H9 (cell line): ENCODE measurements at regions not wholly inside any gene's neighbourhood (a gene's known extent, or its start where the extent isn't known, plus 50 kb on each side); places are given as distances from the start of the nearest gene placed in this dataset.

Experiments used
- DNase-seq: peaks from one replicate; pipeline ENCODE4 v3.0.0-alpha.2; 2017
- H2AFZ ChIP-seq: one replicate; pipeline ENCODE4 v1.6.1; 2013; ENCODE audit warnings: mild to moderate bottlenecking, low read length, control low read depth, moderate library complexity
- H2AK5ac ChIP-seq: 2 replicates; pipeline ENCODE4 v1.6.1; 2013; ENCODE audit warnings: low read length, control low read depth, mixed read lengths; ENCODE audit not compliant: insufficient read length
- H2BK120ac ChIP-seq: one replicate; pipeline ENCODE4 v1.6.1; 2013; ENCODE audit warnings: low read depth, mild to moderate bottlenecking, low read length, control low read depth, inconsistent platforms; ENCODE audit not compliant: poor library complexity, severe bottlenecking
- H2BK12ac ChIP-seq: 2 replicates; pipeline ENCODE4 v1.6.1; 2013; ENCODE audit warnings: low read length, control low read depth, mixed read lengths, low read depth; ENCODE audit not compliant: insufficient read length
- H2BK15ac ChIP-seq: 2 replicates; pipeline ENCODE4 v1.6.1; 2013; ENCODE audit warnings: low read depth, low read length, control low read depth
- H2BK20ac ChIP-seq: one replicate; pipeline ENCODE4 v1.6.1; 2013; ENCODE audit warnings: low read depth, mild to moderate bottlenecking, low read length, control low read depth, inconsistent platforms; ENCODE audit not compliant: poor library complexity, severe bottlenecking
- H2BK5ac ChIP-seq: 2 replicates; pipeline ENCODE4 v1.6.1; 2013; ENCODE audit warnings: low read length, control low read depth, mixed read lengths; ENCODE audit not compliant: insufficient read length
- H3K14ac ChIP-seq: 2 replicates; pipeline ENCODE4 v1.6.1; 2013; ENCODE audit warnings: low read length, control low read depth; ENCODE audit not compliant: insufficient read depth
- H3K18ac ChIP-seq: 2 replicates; pipeline ENCODE4 v1.6.1; 2013; ENCODE audit warnings: low read depth, mild to moderate bottlenecking, mixed read lengths, low read length, control low read depth; ENCODE audit not compliant: insufficient read length
- H3K23ac ChIP-seq: 2 replicates; pipeline ENCODE4 v1.6.1; 2013; ENCODE audit warnings: low read length, control low read depth, mixed read lengths, low read depth; ENCODE audit not compliant: insufficient read length
- H3K23me2 ChIP-seq: 2 replicates; pipeline ENCODE4 v1.6.1; 2013; ENCODE audit warnings: low read depth, mild to moderate bottlenecking, mixed read lengths, low read length, control low read depth; ENCODE audit not compliant: insufficient read length, poor library complexity, severe bottlenecking
- H3K27ac ChIP-seq: 2 replicates; pipeline ENCODE4 v1.5.1; 2013; ENCODE audit warnings: low read length, control low read depth, mixed read lengths, low read depth; ENCODE audit not compliant: insufficient read length
- H3K27me3 ChIP-seq: 2 replicates; pipeline ENCODE4 v1.6.1; 2013; ENCODE audit warnings: low read length, control low read depth, inconsistent platforms; ENCODE audit not compliant: insufficient read depth
- H3K4ac ChIP-seq: 2 replicates; pipeline ENCODE4 v1.6.1; 2013; ENCODE audit warnings: low read depth, mild to moderate bottlenecking, control low read depth, inconsistent platforms, low read length, moderate library complexity
- H3K4me1 ChIP-seq: 2 replicates; pipeline ENCODE4 v1.6.1; 2013; ENCODE audit warnings: low read length, control low read depth, inconsistent platforms; ENCODE audit not compliant: insufficient read depth
- H3K4me2 ChIP-seq: 2 replicates; pipeline ENCODE4 v1.6.1; 2013; ENCODE audit warnings: low read length, control low read depth, mixed read lengths; ENCODE audit not compliant: insufficient read length, insufficient read depth
- H3K56ac ChIP-seq: 2 replicates; pipeline ENCODE4 v1.6.1; 2013; ENCODE audit warnings: low read depth, mild to moderate bottlenecking, mixed read lengths, low read length, control low read depth; ENCODE audit not compliant: insufficient read length
- H3K79me1 ChIP-seq: 2 replicates; pipeline ENCODE4 v1.6.1; 2013; ENCODE audit warnings: low read depth, mild to moderate bottlenecking, moderate library complexity, low read length, control low read depth, inconsistent platforms; ENCODE audit not compliant: insufficient read depth, poor library complexity, severe bottlenecking
- H3K79me2 ChIP-seq: 2 replicates; pipeline ENCODE4 v1.6.1; 2013; ENCODE audit warnings: low read length, control low read depth, inconsistent platforms; ENCODE audit not compliant: insufficient read depth
- H3K9ac ChIP-seq: 2 replicates; pipeline ENCODE4 v1.6.1; 2013; ENCODE audit warnings: low read length, control low read depth, mixed read lengths; ENCODE audit not compliant: insufficient read length; ENCODE audit errors: extremely low read depth
- H3K9me3 ChIP-seq: one replicate; pipeline ENCODE4 v1.6.1; 2013; ENCODE audit warnings: low read depth, low read length, inconsistent platforms; ENCODE audit not compliant: control insufficient read depth
- H3T11ph ChIP-seq: one replicate; pipeline ENCODE4 v1.6.1; 2013; ENCODE audit warnings: mild to moderate bottlenecking, low read length, control low read depth, inconsistent platforms
- H4K20me1 ChIP-seq: one replicate; pipeline ENCODE4 v1.6.1; 2013; ENCODE audit not compliant: control insufficient read depth, insufficient read length, insufficient read depth
- H4K5ac ChIP-seq: 2 replicates; pipeline ENCODE4 v1.6.1; 2013; ENCODE audit warnings: low read depth, mild to moderate bottlenecking, mixed read lengths, low read length, control low read depth; ENCODE audit not compliant: insufficient read length
- H4K8ac ChIP-seq: replicated peaks from 2 replicates; pipeline ENCODE4 v1.6.1; 2013; ENCODE audit warnings: low read length, control low read depth, mixed read lengths, low read depth; ENCODE audit not compliant: insufficient read length
- H4K91ac ChIP-seq: 2 replicates; pipeline ENCODE4 v1.6.1; 2013; ENCODE audit warnings: low read depth, mild to moderate bottlenecking, moderate library complexity, mixed read lengths, low read length, control low read depth; ENCODE audit not compliant: insufficient read length
- H3K27ac Mint-ChIP-seq, 3 experiments: 2 replicates in 2 of 3; 3 replicates in 1 of 3; pipeline ENCODE4 v1.8.0; 2020 to 2021; ENCODE audit warnings: mixed read lengths in 3 of 3, mild to moderate bottlenecking in 1 of 3, moderate library complexity in 1 of 3
- H3K27me3 Mint-ChIP-seq: 2 replicates; pipeline ENCODE4 v1.8.0; 2021; ENCODE audit warnings: low read depth, mild to moderate bottlenecking, moderate library complexity, mixed read lengths
- H3K36me3 Mint-ChIP-seq, 3 experiments: 2 replicates in 2 of 3; 3 replicates in 1 of 3; pipeline ENCODE4 v1.8.0; 2020 to 2021; ENCODE audit warnings: low read depth in 3 of 3, mixed read lengths in 3 of 3; ENCODE audit not compliant: insufficient read depth in 1 of 3
- H3K4me1 Mint-ChIP-seq, 2 experiments: 2 replicates each; pipeline ENCODE4 v1.8.0; 2020; ENCODE audit warnings: mixed read lengths in 2 of 2
- H3K4me3 Mint-ChIP-seq, 2 experiments: 2 replicates in 1 of 2; 3 replicates in 1 of 2; pipeline ENCODE4 v1.8.0; 2020 to 2021; ENCODE audit warnings: mild to moderate bottlenecking in 2 of 2, mixed read lengths in 2 of 2, moderate library complexity in 1 of 2
- H3K9me3 Mint-ChIP-seq, 2 experiments: 2 replicates in 1 of 2; 3 replicates in 1 of 2; pipeline ENCODE4 v1.8.0; 2020; ENCODE audit warnings: mild to moderate bottlenecking in 2 of 2, mixed read lengths in 2 of 2, moderate library complexity in 1 of 2
- CTCF ChIP-seq: fragments of 200-600 bp; sonication (generic); conservative IDR thresholded peaks from 3 replicates; pipeline ENCODE4 v1.8.0; 2021; ENCODE audit warnings: antibody characterized with exemption, mild to moderate bottlenecking
- WGBS: extraction: QIAGEN DNeasy Blood & Tissue Kit; methylation state at CpG from one replicate; pipeline ENCODE4 v1.1.7; 2013; ENCODE audit warnings: missing lambda C conversion rate, low lambda C conversion rate, mixed read lengths; ENCODE audit not compliant: insufficient read length; ENCODE audit errors: extremely low coverage; 5-methylcytosine and 5-hydroxymethylcytosine counted together

- no peak overlapping the region for H3K27ac Mint-ChIP-seq
- Histone ChIP-seq H2AK5ac (no peak overlapping the region), H3K27me3 (no peaks in the 10 kb centered on the region), H3K56ac (no peak overlapping the region), H3K23ac (no peak overlapping the region), H2BK20ac (no peak overlapping the region), H3K14ac (no peak overlapping the region), H2BK15ac (no peak overlapping the region), H2AFZ (no peak overlapping the region), H4K5ac (no peak overlapping the region), H2BK12ac (no peak overlapping the region), H3K79me1 (no peaks in the 10 kb centered on the region), H3K79me2 (no peaks in the 10 kb centered on the region), H2BK5ac (no peak overlapping the region), H3K4me1 (peaks cover 4% of the 10 kb centered on the region; the same call in 1 of the 2 replicates), H3K18ac (no peak overlapping the region), H4K20me1 (no peaks in the 10 kb centered on the region), H3K23me2 (no peaks in the 10 kb centered on the region), H3T11ph (no peak overlapping the region), H4K8ac (no peak overlapping the region), H2BK120ac (no peak overlapping the region), H3K9ac (no peak overlapping the region), H4K91ac (no peak overlapping the region), H3K4ac (no peak overlapping the region), H3K4me2 (no peak overlapping the region), H3K9me3 (no peaks in the 10 kb centered on the region), H3K27ac (no peak overlapping the region)
- WGBS, result no CpG with 5 or more reads among the region's 3 CpGs
- H3K27me3 Mint-ChIP-seq, result no peaks in the 10 kb centered on the region
- TF ChIP-seq CTCF, result no peak
- H3K9me3 Mint-ChIP-seq, result no peaks in the 10 kb centered on the region
- no peak overlapping the region for H3K4me3 Mint-ChIP-seq
- no peak for DNase-seq
- peaks cover 0 to 2% (median 0%) of the 10 kb centered on the region in 3 experiments; a peak in 2 of 7 replicates for H3K36me3 Mint-ChIP-seq
- peaks cover 9 to 22% of the 10 kb centered on the region in 2 experiments for H3K4me1 Mint-ChIP-seq
Observed at GRCh38 chr16:51900221-51900780, 646.6 kb downstream of the TOX3 start.
